Panc1 (cell line): ENCODE measurements at regions not wholly inside any gene's neighbourhood (a gene's known extent, or its start where the extent isn't known, plus 50 kb on each side); places are given as distances from the start of the nearest gene placed in this dataset.

ENCODE experiments used
- CTCF ChIP-seq: fragments of 450-650 bp; IDR thresholded peaks from 2 replicates; pipeline ENCODE4 v1.5.1; 2017; ENCODE audit warnings: mild to moderate bottlenecking
- POLR2AphosphoS5 ChIP-seq: IDR thresholded peaks from 2 replicates; pipeline ENCODE4 v1.6.1; 2012; ENCODE audit warnings: mild to moderate bottlenecking, low read depth, low read length, moderate library complexity
- SIN3A ChIP-seq: IDR thresholded peaks from 2 replicates; pipeline ENCODE4 v1.6.1; 2012; ENCODE audit warnings: low read depth, mild to moderate bottlenecking, low read length, moderate library complexity, borderline replicate concordance; ENCODE audit not compliant: insufficient read depth
- TF ChIP-seq, protein P1 (sequence below), 2 experiments: IDR thresholded peaks; 2 replicates each; pipeline ENCODE4 v1.6.1; 2011 to 2012; ENCODE audit warnings: low read depth in 2 of 2, control low read depth in 1 of 2, low read length in 1 of 2, mild to moderate bottlenecking in 1 of 2, moderate library complexity in 1 of 2; ENCODE audit not compliant: insufficient read depth in 1 of 2

DNA sequence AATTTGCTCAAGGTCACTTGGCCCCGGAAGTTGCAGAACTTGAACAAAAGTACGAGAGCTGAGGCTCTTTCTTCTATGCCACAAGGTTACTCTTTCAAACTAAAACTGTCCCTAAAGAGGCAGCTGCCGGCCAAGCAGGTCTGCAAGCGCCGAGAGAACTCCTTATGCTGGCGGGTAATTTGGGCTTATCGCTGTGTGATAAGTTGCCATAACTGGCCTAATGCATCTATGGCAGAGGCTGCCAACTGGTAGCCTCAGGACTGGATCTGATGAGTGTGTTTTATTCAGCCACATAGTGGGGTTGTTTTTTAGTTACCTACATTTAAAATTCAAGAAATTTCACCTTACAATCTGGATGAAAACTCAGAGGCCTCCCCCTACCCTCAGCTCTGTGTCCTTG is 68.1 kb upstream of the SPOCK1 start:
- TF ChIP-seq CTCF = no peak
- no peak for TF ChIP-seq POLR2AphosphoS5
- TF ChIP-seq, protein P1, sequence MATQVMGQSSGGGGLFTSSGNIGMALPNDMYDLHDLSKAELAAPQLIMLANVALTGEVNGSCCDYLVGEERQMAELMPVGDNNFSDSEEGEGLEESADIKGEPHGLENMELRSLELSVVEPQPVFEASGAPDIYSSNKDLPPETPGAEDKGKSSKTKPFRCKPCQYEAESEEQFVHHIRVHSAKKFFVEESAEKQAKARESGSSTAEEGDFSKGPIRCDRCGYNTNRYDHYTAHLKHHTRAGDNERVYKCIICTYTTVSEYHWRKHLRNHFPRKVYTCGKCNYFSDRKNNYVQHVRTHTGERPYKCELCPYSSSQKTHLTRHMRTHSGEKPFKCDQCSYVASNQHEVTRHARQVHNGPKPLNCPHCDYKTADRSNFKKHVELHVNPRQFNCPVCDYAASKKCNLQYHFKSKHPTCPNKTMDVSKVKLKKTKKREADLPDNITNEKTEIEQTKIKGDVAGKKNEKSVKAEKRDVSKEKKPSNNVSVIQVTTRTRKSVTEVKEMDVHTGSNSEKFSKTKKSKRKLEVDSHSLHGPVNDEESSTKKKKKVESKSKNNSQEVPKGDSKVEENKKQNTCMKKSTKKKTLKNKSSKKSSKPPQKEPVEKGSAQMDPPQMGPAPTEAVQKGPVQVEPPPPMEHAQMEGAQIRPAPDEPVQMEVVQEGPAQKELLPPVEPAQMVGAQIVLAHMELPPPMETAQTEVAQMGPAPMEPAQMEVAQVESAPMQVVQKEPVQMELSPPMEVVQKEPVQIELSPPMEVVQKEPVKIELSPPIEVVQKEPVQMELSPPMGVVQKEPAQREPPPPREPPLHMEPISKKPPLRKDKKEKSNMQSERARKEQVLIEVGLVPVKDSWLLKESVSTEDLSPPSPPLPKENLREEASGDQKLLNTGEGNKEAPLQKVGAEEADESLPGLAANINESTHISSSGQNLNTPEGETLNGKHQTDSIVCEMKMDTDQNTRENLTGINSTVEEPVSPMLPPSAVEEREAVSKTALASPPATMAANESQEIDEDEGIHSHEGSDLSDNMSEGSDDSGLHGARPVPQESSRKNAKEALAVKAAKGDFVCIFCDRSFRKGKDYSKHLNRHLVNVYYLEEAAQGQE (IDR thresholded peaks at IDR 0.05; ENCODE audit: insufficient read depth in 1 of 2, low read depth in 2 of 2, low read length in 1 of 2) = no peak
- TF ChIP-seq SIN3A = no peak
